Smooth muscle cell (in vitro differentiated cells): ENCODE measurements at regions not wholly inside any gene's neighbourhood (a gene's known extent, or its start where the extent isn't known, plus 50 kb on each side); places are given as distances from the start of the nearest gene placed in this dataset.

Experiments used
- DNase-seq: peaks from one replicate; lab custom pipeline; 2025; ENCODE audit not compliant: unreplicated experiment; lab: John Stamatoyannopoulos, UW
- H2AFZ ChIP-seq: fragments of 200-600 bp; sonication (generic); 2 replicates; pipeline ENCODE4 v1.6.0; 2016; ENCODE audit warnings: antibody characterized with exemption, low read depth, mild to moderate bottlenecking
- H3F3A ChIP-seq: fragments of 200-600 bp; sonication (generic); 2 replicates; pipeline ENCODE4 v1.6.0; 2017; ENCODE audit warnings: antibody characterized with exemption, low read depth
- H3K27ac ChIP-seq: fragments of 200-600 bp; sonication (generic); 2 replicates; pipeline ENCODE4 v1.5.1; 2016; ENCODE audit warnings: low read depth, mild to moderate bottlenecking
- H3K27me3 ChIP-seq: fragments of 200-600 bp; sonication (generic); 2 replicates; pipeline ENCODE4 v1.6.1; 2016; ENCODE audit warnings: low read depth, mild to moderate bottlenecking
- H3K36me3 ChIP-seq: fragments of 200-600 bp; sonication (generic); 2 replicates; pipeline ENCODE4 v1.5.1; 2016; ENCODE audit warnings: low read depth
- H3K4me1 ChIP-seq: fragments of 200-600 bp; sonication (generic); 2 replicates; pipeline ENCODE4 v1.5.1; 2016; ENCODE audit warnings: low read depth
- H3K4me2 ChIP-seq: fragments of 200-600 bp; sonication (generic); 2 replicates; pipeline ENCODE4 v1.6.0; 2016; ENCODE audit warnings: mild to moderate bottlenecking
- H3K4me3 ChIP-seq: fragments of 200-600 bp; sonication (generic); 2 replicates; pipeline ENCODE4 v1.5.1; 2016; ENCODE audit warnings: mild to moderate bottlenecking
- H3K79me2 ChIP-seq: fragments of 200-600 bp; sonication (generic); 2 replicates; pipeline ENCODE4 v1.6.0; 2016; ENCODE audit warnings: low read depth, mild to moderate bottlenecking
- H3K9ac ChIP-seq: fragments of 200-600 bp; sonication (generic); 2 replicates; pipeline ENCODE4 v1.6.0; 2016; ENCODE audit warnings: low read depth
- H3K9me3 ChIP-seq: fragments of 200-600 bp; sonication (generic); replicated peaks from 2 replicates; pipeline ENCODE4 v1.5.1; 2016; ENCODE audit warnings: low read depth
- H4K20me1 ChIP-seq: fragments of 200-600 bp; sonication (generic); 2 replicates; pipeline ENCODE4 v1.6.0; 2016; ENCODE audit warnings: low read depth
- CTCF ChIP-seq: fragments of 200-600 bp; sonication (generic); IDR thresholded peaks from 2 replicates; pipeline ENCODE4 v1.5.1; 2017; ENCODE audit warnings: borderline replicate concordance, mild to moderate bottlenecking, antibody characterized with exemption; ENCODE audit not compliant: insufficient read depth, poor library complexity, severe bottlenecking
- WGBS: methylation state at CpG from one replicate; pipeline ENCODE4 v1.1.7; 2016; ENCODE audit warnings: low lambda C conversion rate; 5-methylcytosine and 5-hydroxymethylcytosine counted together

DNA sequence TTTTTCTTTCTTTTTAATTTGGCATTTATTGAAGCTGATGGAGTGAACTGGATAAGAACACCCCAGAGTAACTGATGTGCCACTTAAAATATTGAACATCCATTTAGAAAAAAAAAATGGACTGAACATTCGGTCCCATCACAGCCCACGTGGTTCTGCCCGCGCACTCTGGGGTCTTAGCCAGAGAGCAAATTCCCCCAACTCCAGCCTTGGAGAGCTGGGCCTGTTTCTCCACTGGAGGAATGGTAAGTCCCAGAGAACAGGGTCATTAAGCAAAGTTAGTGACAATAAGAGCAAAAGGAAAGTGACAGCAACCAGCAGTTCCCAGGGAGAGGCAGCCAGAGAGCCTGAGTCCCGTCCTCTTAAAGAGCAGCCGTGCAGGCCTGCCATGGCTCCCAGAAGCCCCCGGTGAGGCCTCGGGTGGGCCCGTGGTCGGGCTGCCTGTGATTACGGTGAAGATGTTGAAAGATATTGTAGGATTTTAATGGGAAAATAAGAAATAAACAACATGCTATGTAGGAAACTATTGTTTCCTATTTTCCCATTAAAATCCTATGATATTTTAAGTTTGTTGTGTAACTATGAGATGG is 487.9 kb upstream of the MKI67 start:
- Histone ChIP-seq H3K9me3 (no peaks in the 10 kb centered on the region), H3K9ac (no peak overlapping the region), H2AFZ (no peak overlapping the region), H3K4me2 (no peak overlapping the region), H4K20me1 (no peaks in the 10 kb centered on the region), H3K36me3 (no peaks in the 10 kb centered on the region), H3K4me3 (no peak overlapping the region), H3K4me1 (no peaks in the 10 kb centered on the region), H3K27me3 (no peaks in the 10 kb centered on the region), H3K79me2 (no peaks in the 10 kb centered on the region), H3K27ac (no peak overlapping the region), H3F3A (no peaks in the 10 kb centered on the region)
- WGBS, result 88% methylated on average over 11 of the region's 11 CpGs
- TF ChIP-seq CTCF, result no peak
- DNase-seq, result no peak

GRCh38 chr10:128614802-128615553 is 488.8 kb upstream of the MKI67 start:
- Histone ChIP-seq H4K20me1 (no peaks in the 10 kb centered on the region), H2AFZ (no peak overlapping the region), H3F3A (no peaks in the 10 kb centered on the region), H3K27ac (no peak overlapping the region), H3K27me3 (no peaks in the 10 kb centered on the region), H3K9ac (no peak overlapping the region), H3K9me3 (no peaks in the 10 kb centered on the region), H3K79me2 (no peaks in the 10 kb centered on the region), H3K4me1 (no peaks in the 10 kb centered on the region), H3K36me3 (no peaks in the 10 kb centered on the region), H3K4me3 (no peak overlapping the region), H3K4me2 (no peak overlapping the region)
- DNase-seq, result no peak
- TF ChIP-seq CTCF, result no peak
- 89% methylated on average over 5 of the region's 5 CpGs for WGBS

- TF ChIP-seq CTCF, result no peak
- no peaks in the 10 kb centered on the region for H3K4me1 ChIP-seq
- H3K36me3 ChIP-seq, result no peaks in the 10 kb centered on the region
- H2AFZ ChIP-seq, result no peak overlapping the region
- H3K4me2 ChIP-seq, result no peak overlapping the region
- no peaks in the 10 kb centered on the region for H3F3A ChIP-seq
- H4K20me1 ChIP-seq, result no peaks in the 10 kb centered on the region
- no peaks in the 10 kb centered on the region for H3K79me2 ChIP-seq
- no peaks in the 10 kb centered on the region for H3K27me3 ChIP-seq
- H3K9me3 ChIP-seq, result no peaks in the 10 kb centered on the region
- H3K9ac ChIP-seq, result no peak overlapping the region
- DNase-seq, result no peak
- no peak overlapping the region for H3K4me3 ChIP-seq
- WGBS, result 79% methylated on average over 2 of the region's 2 CpGs
- no peak overlapping the region for H3K27ac ChIP-seq
Observed at GRCh38 chr10:128617532-128617931, 491.3 kb upstream of the MKI67 start.

DNA sequence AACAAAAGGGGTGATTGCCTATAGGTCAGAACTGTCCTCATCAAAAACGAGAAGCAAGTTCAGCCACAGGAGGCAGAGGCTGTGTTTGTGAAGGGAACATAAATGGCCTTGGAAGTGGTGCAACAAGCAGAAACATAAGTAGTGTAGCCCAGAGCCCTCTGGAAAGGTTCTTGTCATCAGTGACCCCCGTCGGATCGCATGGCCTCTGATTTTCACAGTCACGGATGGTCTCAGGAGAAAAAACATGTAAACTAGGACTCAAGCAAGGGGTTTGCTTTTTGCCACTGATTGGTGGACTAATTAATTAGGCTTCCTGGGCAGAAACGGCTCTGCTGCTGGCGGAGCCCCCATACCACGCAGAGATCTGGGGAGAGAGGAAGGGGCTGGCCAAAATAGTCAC is 496.5 kb upstream of the MKI67 start:
- no peak for DNase-seq
- H3K9ac ChIP-seq, result no peak overlapping the region
- H3K27me3 ChIP-seq, result no peaks in the 10 kb centered on the region
- H3K4me1 ChIP-seq, result peaks cover 21% of the 10 kb centered on the region
- H3F3A ChIP-seq, result no peaks in the 10 kb centered on the region
- no peak overlapping the region for H2AFZ ChIP-seq
- H3K4me2 ChIP-seq, result no peak overlapping the region
- no peaks in the 10 kb centered on the region for H3K36me3 ChIP-seq
- no peaks in the 10 kb centered on the region for H4K20me1 ChIP-seq
- no peak for TF ChIP-seq CTCF
- no peak overlapping the region for H3K4me3 ChIP-seq
- no peak overlapping the region for H3K27ac ChIP-seq
- 97% methylated on average over 8 of the region's 8 CpGs for WGBS
- no peaks in the 10 kb centered on the region for H3K9me3 ChIP-seq
- no peaks in the 10 kb centered on the region for H3K79me2 ChIP-seq
